GM18498 (cell line): ENCODE measurements at regions not wholly inside any gene's neighbourhood (a gene's known extent, or its start where the extent isn't known, plus 50 kb on each side); places are given as distances from the start of the nearest gene placed in this dataset.
"Not testable (repeated sequence)": the region's sequence is repeated elsewhere in the genome, so short reads cannot be mapped to it uniquely, and the experiment has no call there.

Experiments used
- ATAC-seq: cut with Tn5 transposase; IDR thresholded peaks from one replicate; pipeline ENCODE4 v1.9.1; 2021; ENCODE audit warnings: mild to moderate bottlenecking, moderate library complexity; ENCODE audit not compliant: unreplicated experiment

- not testable (repeated sequence) for ATAC-seq
Observed at GRCh38 chr17:27090450-27091042, 203.4 kb upstream of the WSB1 start.

DNA sequence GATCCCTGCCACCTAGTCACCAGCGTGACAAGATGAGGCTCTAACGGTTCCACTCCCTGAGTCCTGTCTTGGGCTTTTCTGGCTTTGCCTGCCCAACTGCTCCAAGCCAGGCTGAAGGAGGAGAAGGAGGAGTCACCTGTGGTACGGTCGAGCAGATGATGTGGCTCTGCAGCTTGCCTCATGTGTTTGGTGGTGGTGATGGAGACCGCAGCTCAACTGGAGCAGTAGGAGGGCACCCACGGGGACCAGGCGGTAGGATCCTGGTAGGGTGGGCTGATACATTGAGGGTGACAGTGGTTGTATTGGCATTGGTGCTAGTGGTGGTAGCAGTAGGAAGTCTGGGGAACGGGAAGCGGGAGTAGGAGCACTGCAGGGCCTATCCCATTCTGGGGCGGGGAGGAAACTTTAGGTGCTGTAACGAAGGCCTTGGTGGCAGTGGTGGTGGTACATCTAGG, 202.8 kb upstream of the WSB1 start:
- ATAC-seq, result no peak

- not testable (repeated sequence) for ATAC-seq
Observed at GRCh38 chr17:27094179-27094578, 199.7 kb upstream of the WSB1 start.

DNA sequence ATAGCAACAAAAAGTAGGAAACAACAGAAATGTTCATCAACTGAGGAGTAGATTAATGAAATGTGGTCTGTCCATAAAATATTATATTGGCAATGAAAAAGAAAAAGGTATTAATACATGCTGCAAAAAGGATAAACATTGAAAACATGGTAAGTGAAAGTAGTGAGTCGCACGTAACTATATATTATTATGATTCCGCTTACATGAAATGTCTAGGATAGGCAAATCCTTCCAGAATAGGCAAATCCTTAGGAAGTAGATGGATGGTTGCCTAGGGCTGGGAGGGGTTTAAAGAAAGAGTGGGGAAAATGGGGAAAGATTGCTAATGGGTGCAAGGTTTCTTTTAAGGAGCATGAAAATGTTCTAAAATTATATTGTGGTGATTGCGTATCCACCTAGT, 198.1 kb upstream of the WSB1 start:
- not testable (repeated sequence) for ATAC-seq

DNA sequence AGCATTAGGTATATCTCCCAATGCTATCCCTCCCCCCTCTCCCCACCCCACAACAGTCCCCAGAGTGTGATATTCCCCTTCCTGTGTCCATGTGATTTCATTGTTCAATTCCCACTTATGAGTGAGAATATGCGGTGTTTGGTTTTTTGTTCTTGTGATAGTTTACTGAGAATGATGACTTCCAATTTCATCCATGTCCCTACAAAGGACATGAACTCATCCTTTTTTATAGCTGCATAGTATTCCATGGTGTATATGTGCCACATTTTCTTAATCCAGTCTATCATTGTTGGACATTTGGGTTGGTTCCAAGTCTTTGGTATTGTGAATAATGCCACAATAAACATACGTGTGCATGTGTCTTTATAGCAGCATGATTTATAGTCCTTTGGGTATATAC, 194.6 kb upstream of the WSB1 start:
- not testable (repeated sequence) for ATAC-seq

DNA sequence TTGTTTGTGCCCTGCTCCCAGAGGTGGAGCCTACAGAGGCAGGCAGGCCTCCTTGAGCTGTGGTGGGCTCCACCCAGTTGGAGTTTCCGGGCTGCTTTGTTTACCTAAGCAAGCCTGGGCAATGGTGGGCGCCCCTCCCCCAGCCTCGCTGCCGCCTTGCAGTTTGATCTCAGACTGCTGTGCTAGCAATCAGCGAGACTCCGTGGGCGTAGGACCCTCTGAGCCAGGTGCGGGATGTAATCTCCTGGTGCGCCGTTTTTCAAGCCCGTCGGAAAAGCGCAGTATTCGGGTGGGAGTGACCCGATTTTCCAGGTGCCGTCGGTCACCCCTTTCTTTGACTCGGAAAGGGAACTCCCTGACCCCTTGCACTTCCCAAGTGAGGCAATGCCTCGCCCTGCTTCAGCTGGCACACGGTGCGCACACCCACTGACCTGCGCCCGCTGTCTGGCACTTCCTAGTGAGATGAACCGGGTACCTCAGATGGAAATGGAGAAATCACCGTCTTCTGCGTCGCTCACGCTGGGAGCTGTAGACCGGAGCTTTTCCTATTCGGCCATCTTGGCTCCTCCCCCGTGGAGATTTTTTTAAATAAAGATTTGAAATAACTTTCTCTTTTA, 189.2 kb upstream of the WSB1 start:
- ATAC-seq, result not testable (repeated sequence)

DNA sequence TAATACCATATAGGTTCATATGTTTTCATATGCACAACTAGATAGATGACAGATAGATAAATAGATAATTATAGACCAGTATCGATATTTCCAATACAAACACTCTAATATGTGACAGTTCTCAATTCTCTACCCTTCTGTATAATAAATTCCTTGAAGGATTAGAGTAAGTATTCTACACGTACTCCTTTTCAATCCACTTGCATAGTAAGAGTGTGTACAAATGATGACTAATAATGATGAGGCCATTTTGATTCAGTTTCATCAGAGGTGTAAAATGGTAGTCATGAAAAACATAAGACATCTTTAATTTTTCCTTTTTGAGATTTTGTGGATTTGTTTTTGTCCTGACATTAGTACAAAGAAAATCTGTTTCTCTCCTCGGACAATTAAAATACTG, 188.3 kb upstream of the WSB1 start:
- ATAC-seq, result no peak

GRCh38 chr17:27106347-27106981, 187.4 kb upstream of the WSB1 start:
- no peak for ATAC-seq

DNA sequence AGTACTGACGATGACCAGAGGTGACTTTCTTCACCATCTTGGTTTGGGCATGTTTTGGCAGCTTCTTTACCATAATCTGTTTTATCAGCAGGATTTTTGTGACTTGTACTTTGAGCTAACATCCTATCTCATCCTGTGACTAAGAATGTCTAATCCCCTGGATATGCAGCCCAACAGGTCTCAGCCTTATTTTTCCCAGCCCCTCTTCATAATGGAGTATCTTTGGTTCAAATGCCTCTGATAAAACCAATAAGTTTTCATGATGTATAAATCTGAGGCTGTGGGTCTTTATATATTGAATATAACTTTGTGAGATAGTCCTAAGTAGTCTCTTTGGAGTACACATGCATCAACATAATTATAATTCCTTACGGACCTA, 186.9 kb upstream of the WSB1 start:
- ATAC-seq, result no peak

DNA sequence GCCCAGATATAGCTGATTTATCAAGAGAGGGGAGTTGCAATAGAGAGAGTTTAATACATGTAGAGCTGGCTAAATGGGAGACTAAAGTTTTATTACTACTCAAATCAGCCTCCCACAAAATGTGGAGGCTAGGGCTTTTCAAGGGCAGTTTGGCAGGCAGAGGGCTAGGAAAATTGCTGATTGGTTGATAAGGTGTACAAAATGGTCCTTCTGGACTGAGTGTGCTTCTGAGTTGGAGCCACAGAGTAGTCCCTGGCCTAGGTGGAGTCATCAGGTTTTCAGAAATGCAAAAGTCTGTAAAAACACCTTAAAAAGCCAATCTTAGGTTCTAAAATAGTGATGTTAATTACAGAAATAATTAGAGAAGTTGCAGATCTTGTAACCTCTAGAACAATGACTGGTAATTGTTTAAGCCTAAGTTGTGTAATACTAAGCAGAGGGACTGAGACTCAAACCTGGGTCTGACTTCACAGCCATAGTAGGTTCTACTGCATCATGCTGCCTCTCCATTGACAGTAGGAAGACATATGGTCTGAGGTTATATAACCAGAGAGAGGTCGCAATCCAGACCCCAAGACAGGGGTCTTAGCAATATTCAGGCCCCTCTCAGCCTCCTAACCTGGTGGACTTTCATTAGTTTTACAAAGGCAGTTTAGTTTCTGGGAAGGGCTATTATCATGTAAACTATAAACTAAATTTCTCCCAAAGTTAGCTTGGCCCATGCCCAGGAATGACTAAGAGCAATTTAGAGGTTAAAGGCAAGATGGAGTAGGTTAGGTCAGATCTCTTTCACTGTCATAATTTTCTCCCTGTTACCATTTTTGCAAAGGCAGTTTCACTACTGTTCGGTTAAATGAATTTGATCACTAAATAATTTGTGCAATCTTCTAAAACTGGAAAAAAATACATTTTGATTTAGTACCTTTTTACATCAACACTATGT, 186.3 kb upstream of the WSB1 start:
- ATAC-seq, result not testable (repeated sequence)

DNA sequence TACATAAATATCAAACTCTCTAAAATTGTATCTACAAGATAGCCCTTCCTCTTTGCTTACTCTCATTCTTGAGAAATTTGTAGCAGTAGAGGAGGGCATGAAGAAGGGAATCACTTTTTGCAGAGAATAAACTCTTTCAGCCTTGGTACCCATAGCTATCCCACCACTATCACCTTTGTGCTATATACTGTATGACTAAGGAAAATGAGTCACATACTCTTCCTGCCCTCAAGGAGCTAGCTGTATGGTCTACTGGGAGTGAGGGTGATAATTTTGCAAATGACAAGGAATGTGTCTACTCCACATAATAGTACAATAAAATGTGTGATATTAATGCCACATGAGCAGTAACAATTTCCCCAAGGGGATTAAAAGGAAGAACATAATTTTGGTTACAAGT, 184.6 kb upstream of the WSB1 start:
- ATAC-seq, result no peak

DNA sequence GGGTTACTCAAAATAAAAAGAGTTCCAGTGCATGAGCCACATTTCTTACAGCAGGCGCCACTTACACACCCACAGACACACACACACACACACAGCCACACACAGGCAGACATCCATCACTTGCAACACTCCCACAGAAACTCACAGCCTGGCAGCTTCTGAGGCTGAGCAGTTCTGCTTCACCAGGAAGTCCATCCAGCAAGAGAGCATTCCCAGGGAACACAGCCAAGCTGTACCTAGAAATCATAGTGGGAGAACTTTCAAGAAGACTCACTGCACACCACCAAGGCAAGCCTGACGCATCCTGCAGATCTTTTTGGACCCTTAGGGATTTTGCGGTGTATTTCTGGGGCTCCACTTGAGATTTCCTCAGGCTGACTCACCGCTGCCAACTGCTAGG, 140.9 kb upstream of the WSB1 start:
- ATAC-seq, result no peak

- ATAC-seq, result no peak
Observed at GRCh38 chr17:27155866-27156265, 138.0 kb upstream of the WSB1 start.

- no peak for ATAC-seq
Observed at GRCh38 chr17:27157297-27157696, 136.6 kb upstream of the WSB1 start.

- ATAC-seq, result no peak
Observed at GRCh38 chr17:27157898-27158297, 136.0 kb upstream of the WSB1 start.

DNA sequence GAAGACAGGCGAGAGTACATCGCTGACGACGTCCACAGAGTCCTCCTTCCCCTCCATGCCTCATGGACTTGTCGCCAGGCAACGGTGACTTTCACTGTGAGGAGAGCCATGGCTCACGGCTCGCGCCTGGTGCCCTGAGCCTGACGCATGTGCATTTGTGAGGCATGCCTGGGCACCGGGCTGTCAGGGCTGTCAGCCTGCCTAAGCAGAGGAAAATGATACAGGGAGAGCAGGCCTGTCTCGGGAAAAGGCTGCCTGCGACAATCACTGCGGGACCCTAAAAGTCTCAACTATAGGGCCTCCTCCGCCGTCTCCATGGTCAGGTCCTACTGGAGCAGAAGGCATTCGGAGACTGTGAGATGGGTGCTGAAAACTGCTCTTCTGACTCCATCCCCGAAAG, 135.5 kb upstream of the WSB1 start:
- no peak for ATAC-seq

- no peak for ATAC-seq
Observed at GRCh38 chr17:27180322-27180721, 113.6 kb upstream of the WSB1 start.

DNA sequence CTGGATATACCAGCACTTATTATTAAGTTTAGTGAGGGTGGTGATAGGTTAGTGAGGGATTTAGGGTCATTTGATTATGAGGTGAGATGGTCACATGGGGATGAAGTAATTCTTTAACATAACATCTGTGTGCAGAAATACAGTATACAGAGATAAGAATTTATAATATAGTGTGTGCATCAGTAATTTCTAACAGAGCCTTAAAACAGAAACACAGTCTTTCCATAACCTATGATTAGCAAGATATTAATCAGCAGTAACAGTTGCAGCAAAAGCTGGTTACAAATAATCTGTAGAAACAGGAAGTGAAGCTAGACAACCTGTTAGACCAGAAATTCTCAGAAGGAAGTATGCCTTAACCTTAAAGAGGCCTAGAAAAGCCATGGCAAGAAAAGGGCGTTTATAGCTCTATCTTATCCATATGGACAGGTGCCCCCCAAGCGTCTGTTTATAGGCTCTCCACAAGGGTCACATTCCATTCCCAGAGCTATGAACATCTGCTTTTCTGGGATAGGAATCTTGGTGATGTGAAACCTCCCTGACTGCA, 112.5 kb upstream of the WSB1 start:
- not testable (repeated sequence) for ATAC-seq

- no peak for ATAC-seq
Observed at GRCh38 chr17:27181935-27182334, 112.0 kb upstream of the WSB1 start.

DNA sequence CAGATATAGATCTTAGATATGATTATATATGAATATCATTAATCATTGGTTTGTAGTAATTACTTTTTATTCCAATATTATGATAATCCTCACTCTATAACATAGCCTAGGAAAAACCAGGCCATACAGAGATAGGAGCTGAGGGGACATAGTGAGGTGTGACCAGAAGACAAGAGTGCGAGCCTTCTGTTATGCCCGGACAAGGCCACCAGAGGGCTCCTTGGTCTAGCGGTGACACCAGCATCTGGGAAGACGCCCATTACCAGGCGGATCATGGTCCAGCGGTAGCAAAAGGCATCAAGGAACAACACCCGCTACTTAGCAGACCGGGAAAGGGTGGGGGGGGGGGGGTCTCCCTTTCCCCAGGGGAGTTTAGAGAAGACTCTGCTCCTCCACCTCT, 96.4 kb upstream of the WSB1 start:
- ATAC-seq, result not testable (repeated sequence)

DNA sequence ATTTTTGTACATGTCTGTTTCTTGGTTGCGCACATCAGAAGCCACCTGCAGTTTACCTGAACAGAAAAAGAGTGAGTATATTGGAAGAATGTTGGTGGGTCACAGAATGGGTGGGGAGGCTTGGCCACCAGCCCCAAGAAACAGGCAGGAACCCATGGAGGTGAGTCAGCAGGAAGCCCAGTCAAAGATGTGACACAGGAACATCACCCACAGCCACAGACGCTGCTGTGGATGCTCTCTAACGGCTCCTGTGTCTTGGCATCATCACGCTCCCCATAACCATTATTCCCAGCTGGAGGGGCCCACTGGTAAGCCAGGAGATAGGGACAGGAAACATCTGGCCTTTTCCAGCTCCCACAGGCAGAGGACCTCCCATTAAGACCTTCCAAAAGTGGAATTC, 94.0 kb upstream of the WSB1 start:
- ATAC-seq, result no peak
